ENCODE measurements at regions not wholly inside any gene's neighbourhood (a gene's known extent, or its start where the extent isn't known, plus 50 kb on each side); places are given as distances from the start of the nearest gene placed in this dataset.

GRCh38 chr6:90722648-90723047 lies 135.8 kb upstream of the MAP3K7 start:
- TF ChIP-seq EZH2 (IDR thresholded peaks at IDR 0.05; ENCODE audit: low read length) (no peak), CTCF (optimal IDR thresholded peaks at IDR 0.05 in 1 of 3, IDR thresholded peaks at IDR 0.05 in 1 of 3, conservative IDR thresholded peaks at IDR 0.05 in 1 of 3; ENCODE audit: extremely low read depth in 1 of 3, insufficient read depth in 2 of 3, low read length in 3 of 3) (no peak)

All from keratinocyte (primary cell).